NT2/D1 (cell line): ENCODE measurements at regions not wholly inside any gene's neighbourhood (a gene's known extent, or its start where the extent isn't known, plus 50 kb on each side); places are given as distances from the start of the nearest gene placed in this dataset.

ENCODE experiments used
- SUZ12 ChIP-seq: IDR thresholded peaks from 2 replicates; pipeline ENCODE4 v1.6.1; 2011; ENCODE audit not compliant: insufficient read length, insufficient read depth; ENCODE audit errors: extremely low read depth
- YY1 ChIP-seq: IDR thresholded peaks from 2 replicates; pipeline ENCODE4 v1.6.1; 2011; ENCODE audit not compliant: insufficient read length, insufficient read depth

DNA sequence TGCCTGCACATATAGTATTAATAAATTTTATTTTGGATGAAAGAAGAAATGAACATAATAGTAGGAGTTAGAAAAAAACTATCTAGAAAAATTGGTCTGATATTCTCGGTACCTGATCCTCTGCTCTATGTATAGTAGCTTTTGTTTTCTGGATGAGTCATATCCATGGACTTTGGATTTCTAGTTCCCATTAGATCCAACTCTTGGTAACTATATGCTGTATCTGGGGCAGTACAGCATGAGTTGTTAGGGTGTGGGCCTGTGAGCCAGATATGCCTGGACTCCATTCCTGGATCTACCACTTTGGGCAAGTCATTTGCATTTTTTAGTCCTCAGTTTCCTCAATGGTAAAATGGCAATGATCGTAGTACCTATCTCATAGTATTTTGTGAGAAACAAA, 372.2 kb upstream of the PKN2 start:
- TF ChIP-seq YY1 = no peak
- no peak for TF ChIP-seq SUZ12
